ENCODE measurements at regions not wholly inside any gene's neighbourhood (a gene's known extent, or its start where the extent isn't known, plus 50 kb on each side); places are given as distances from the start of the nearest gene placed in this dataset.

DNA sequence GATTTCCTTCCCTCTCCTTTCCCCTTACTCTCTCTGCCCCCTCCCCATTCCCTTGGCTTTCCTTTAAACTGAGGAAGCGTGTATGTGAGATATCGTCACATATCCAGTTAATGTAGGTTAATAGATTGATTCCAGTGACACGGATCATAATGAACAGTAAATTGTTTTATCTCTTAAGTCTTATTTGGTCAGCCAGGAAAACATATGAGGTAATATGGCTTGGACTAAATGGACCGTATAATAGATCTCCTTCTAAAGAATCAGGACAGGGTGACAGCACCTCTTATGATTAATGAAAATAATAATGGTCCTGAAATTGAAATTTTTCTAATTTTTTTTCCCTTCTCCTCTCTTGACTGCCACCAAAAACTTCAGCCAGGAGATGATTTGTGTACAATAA, 779.8 kb upstream of the NR2F2 start:
- no peak for DNase-seq

DNA sequence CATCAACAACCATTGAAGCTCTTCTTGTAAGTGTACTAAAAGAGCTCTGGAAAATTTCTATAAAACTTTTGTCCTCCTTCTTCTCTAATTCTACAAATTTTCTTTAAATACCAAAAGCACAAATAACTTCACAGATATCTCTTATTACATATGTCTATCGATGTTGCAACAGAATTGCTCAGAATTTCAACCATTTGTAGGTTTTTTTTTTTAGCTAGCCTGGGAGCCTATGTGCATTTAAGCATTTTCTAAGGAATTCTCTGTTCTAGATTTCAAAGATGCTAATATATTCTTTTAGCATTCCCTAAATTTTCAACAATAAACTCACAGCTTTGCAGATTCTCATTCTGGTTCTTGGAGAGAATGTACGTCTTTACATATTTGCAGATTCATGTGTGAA, 774.3 kb upstream of the NR2F2 start:
- no peak for DNase-seq

DNA sequence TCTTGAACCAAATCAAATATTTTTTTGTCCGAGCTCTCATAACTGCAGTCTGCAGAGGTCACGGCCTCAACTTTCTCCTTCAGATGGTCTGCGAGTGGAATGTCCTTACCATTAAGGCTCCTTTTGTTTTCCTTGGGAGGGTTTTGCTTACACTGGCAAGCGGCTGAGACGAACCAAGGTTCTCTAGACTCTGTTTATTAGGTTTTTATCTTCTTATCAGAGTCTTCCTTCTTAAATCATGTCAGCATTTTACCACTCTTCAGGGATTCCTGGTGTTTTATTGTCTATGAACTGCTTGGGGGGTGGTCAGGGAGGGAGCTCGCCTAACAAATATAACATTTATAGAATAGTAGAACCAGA, 773.7 kb upstream of the NR2F2 start:
- peak; percentile 57 for DNase-seq

DNA sequence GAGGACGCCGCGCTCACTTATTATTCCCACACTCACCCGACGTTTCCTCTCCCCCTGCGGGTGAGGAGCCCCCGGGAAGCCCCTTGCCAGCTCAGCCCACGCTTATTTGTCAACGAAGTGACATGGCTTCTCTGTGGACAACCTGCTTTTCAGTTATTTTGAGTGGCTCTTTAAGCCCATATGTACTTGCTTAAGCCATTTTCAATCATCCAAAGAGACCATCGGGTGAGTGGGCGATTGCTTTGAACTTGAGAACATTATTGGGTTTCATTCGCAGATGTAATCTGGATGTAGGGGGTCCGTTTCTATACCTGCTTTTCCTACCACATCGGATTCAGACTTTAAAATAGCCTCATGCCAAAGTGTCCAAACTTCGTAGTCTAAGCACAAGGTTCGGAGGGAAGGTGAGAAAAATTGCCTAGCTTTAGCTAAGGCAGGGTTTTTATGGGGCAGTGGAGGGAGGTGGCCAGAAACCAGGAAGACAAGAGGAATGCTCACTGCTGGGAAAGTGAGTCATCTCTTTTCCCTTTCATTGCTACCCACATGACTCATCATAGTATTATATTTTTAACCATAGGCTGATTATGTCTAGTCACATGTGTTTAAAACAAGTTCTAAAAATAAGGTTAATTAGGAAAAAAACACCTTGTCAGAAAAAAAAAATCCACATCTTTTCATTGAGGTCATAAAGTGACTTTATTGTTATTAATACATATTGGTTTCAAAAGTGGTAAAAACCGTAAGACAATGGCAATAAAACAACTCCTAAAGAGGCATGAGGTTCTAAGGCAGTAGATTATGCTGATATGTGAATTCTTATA, 773.1 kb upstream of the NR2F2 start:
- DNase-seq: peak; percentile 84

DNA sequence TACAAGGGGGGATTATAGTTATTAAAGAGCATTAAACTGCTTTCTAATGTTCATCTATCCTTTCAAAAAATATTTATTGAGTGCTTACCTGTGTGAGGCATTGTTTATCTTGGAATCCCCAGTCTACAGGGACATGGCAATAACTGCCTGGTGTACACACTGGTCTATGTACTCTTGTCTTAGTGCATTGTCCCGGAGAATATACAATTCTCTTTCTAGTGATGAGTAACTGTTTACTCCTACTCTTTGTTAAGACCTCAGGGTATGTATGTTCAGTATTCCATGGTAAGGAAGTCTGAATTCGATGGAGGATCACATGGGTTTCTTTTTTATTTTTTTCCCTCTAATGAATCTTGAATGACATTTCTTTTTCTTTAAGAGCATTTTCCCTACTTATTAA, 772.4 kb upstream of the NR2F2 start:
- DNase-seq: no peak

DNA sequence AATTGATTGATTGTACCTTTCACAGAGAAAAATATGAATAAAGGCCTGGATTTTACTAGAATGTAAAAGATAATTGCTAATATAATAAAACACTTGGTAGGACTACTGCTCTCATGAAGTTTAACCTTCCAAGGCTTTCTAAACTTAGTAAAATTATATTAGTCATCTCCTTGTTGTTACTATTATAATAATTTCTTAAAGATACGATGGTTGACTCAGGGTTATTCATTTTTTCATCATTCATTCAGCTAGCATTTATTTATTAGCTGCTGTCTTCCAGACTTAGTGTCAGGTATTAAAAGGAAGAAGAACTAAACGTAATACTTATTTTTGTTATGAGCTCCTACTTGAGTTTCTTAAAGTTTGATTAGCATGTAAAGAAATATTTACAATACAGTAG, 771.6 kb upstream of the NR2F2 start:
- DNase-seq: no peak

DNA sequence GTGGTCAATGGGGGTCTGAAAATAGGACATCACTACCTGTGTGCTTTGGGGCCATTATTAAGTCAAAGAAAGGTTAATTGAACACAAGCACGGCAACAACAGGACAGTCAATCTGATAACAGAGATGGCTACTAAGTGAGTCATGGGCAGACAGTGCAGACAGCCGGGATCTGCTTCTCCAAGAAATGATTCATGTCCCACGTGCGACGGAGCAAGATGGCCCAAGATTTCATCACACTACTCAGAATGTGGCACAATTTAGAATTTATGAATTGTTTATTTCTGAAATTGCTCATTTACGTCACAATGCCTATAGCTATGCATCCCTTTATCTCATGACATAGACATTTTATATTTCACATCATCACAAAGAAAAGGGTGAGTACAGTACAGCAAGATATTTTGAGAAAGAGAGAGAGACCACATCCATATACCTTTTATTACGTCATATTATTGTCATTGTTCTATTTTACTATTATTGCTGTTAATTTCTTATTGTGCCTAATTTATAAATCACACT, 770.6 kb upstream of the NR2F2 start:
- peak; percentile 94 for DNase-seq

DNA sequence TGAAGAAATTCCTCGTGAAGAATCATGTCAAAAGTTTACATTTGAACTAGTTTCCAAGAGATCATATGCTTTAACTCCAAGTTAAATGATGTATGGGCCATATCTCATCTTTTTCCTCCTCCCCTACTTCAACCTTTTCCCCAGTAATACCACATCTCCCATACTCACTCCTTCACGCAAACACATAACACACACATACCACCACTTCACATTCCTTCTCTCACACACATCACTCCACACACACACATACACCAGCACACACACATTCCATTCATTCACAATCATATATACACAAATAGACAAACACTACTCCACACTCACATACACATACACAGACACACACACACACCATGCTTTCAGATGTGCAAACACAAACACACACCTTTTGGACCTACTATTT, 769.0 kb upstream of the NR2F2 start:
- DNase-seq: no peak

DNA sequence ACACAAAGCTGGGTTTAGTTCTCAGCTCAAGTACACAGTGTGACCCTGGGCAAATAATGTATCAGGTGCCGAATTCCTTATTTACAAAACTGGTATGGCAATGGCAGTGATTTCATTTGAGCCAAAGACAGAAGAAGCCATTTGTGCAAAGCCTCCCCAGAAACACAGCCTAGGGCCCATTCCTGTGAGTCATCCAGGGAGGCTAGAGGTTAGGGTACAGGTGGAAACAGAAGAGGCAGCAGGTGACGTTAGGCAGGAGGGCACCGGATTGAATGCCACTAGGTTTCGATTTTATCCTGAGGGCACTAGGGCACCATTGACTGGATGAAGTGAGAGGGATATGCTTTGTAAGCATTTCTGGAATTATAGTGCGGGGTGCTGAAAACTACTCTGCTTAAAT, 766.9 kb upstream of the NR2F2 start:
- DNase-seq: peak; percentile 62

DNA sequence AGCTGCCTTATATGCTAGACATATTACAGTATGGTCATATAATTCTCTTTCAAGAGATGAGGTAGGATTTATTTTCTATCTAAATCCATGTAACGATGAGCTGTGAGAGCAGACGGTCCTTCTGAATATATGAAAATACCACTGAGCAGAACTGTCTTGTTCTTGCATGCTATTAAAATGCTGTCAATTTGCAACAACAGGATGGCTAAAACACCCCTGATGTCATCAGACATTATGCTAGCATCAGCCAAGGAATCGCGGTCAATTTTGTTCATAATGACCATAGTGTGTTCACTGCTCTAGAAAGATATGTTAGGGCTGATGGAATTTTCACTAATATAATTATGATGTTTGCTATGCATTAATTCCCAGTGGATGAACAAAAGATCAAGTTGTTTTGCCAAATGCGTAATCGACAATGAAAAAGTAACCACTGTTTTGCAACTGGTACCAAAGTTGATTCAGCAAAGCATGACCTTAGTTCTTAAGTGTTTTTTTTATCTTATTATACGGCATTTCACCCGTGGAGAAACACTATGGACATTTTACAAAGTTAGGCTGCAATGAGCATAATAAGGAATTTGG, 765.4 kb upstream of the NR2F2 start:
- DNase-seq: no peak

DNA sequence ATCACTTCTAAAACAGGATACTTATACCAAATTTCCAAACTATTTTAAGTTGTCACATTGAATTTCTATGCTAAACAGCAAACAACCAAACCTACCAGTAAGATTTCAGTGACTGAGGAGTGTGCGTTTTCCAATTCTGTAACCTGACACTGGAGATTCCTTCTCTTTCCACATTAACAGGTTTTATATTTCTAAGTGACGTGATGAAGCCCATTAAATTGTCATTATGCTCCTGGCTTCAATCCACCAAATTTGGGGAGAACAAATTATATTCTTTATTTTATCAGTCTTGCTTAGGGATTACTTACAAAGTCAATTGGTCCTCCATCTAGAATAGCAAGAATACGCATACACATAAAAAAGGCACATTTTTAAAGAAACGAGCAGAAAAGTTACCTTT, 764.8 kb upstream of the NR2F2 start:
- no peak for DNase-seq

DNA sequence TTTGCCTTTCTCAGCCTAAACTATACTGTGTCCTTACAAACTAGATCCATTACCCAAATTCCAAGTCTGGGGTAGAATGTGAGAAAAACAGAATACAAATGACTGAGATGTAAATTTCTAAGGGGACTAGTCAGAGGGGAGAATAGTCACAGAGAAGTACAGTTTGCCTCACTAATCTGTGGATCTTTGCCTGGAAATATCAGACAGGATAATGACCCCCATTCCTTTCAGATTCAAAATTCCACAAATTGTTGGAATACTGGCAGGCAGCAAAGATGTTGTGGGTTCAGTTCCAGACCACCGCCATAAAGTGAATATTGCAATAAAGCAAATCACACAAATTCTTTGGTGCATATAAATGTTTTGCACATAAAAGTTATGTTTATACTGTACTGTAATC, 762.8 kb upstream of the NR2F2 start:
- DNase-seq: no peak

DNA sequence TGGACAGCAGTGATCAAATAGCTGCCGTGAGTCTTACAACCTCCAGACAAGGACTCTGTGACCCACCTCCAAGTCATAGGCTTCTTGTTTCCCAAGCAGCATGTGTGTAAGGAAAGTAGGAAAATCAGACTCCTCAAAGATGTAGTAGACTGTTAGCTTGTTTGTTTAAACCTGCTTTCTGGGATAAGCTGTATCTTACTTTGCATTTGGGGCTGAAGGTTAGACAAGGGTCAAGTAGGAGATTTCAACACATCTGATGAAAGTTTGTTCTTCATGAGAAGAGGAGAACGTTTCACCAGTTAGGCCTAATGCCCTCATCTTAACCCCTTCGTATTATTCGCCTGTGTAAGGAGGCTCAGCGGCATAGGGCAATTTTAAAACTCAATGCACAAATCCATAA, 756.4 kb upstream of the NR2F2 start:
- DNase-seq: no peak

DNA sequence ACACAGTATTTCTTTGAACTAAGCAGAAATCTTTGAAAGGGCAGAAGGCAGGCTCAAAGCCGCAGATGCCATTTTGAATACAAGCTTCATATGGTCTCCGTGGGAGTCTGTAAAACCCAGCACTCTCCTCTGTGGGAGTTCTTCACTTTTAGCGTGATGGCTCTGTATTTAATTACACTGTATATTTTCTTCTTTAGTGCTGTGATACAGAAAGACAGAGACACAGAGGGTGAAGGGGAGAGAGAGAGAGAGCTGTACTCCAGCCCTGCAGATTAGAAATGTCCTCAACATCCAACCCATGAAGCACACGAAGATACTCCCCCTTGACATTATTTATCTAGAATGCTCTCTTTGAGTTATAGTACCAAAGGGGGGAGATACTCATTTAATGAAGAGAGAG, 752.6 kb upstream of the NR2F2 start:
- no peak for DNase-seq

DNA sequence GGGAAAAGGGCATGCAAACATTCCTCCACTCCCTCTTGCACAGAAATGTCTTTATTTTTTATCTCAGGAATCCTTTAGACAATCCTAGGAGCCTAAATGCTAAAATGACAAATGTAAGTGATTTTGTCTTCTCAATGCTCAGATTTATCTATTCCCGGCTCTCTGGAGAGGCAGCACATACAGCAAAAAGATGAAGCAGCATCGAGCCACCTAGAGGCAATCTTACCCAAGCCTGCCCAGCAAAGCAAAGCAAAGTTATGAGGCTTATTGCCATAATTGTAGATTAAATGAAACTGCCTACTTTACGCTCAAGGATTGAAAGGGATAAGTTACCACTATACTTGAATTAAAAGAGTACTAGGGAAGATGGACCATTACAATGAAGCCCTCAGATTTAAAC, 750.4 kb upstream of the NR2F2 start:
- DNase-seq: no peak

DNA sequence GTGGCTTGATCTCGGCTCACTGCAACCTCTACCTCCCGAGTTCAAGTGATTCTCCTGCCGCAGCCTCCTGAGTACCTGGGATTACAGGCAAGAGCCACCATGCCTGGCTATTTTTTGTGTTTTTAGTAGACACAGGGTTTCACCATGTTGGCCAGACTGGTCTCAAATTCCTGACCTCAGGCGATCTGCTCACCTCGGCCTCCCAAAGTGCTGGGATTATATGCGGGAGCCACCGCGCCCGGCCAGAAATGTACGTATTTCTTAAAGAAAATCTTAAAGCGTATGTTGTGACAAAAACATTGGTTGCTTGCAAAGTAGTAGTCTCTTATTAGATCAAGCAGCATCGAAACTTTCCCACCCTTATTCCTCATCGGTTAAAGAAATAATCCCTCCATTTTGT, 748.9 kb upstream of the NR2F2 start:
- no peak for DNase-seq

DNA sequence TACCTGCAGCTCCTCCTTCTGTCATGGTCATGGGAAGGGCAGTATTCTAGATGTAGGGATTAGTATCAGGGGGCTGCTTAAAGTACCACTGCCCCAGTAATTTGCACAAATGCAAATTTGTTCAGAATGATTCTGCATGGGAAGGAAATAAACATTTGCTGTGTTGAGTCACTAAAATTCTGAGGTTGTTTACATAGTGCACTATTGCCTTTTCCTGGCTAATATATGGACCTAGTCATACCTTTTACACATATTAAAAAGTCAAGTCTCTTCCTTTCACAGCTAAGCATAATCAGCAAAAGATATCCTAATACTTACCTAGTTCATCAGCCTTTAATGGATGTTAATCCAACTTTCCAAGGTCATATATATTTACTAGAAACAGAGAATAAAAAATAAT, 746.4 kb upstream of the NR2F2 start:
- no peak for DNase-seq

DNA sequence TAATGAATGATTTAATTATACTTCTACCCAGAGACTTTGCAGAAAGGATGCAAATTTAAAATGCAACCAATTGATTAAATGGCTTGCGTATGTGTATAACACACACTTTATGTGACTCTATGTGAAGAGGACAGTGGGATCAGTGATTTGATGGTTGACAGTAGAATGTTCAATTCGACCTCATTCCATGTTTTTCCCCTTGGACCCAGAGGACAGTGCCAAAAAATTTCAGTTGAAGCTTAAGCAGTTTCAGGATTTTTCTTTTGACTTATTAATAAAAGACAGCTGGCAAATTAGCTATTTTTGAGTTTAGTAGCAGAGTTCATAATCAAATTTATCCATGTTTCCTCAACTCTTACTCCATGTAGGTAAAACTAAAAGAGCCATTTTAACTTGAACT, 742.4 kb upstream of the NR2F2 start:
- DNase-seq: no peak

DNA sequence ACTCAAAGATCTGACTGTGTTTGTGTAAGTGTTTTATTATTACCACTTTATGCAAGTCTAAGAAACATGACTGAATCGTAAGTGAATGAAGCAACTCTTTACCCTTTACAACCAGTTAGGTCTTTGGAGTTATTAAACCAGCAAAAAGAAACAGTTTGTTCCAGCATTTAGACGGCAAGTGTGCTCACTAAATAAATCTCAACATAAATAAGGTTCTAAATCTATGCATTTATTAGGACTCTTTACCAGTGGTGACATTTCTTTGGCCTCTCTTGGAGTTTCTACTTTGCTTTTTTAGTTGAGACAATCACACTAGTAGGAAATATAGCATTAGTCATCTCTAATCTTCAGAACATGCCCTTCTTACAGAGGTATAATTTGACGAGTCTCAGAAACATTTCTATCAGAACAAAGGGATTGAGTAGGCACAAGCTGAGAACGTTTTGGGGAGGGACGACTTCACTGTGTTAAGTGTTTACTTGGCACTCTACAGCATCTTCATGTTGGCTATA, 739.9 kb upstream of the NR2F2 start:
- DNase-seq: no peak

DNA sequence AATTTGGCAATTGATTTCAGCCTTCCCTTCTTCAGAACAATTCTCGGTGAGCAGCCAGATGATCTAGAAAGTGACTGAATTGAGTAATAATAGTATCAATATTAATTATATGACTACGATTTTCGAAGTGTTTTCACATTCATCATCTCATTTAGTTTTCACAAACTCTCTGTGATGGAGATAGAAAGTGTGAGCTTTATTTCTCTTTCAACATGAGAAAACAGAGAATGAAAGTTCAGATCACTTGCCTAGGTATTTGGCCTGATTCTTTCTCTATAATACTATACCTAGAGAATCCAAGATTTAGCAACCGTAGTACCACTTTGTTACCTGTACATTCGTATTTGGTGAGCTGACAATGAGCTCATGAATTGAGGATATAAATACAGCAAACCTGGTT, 739.2 kb upstream of the NR2F2 start:
- no peak for DNase-seq

DNA sequence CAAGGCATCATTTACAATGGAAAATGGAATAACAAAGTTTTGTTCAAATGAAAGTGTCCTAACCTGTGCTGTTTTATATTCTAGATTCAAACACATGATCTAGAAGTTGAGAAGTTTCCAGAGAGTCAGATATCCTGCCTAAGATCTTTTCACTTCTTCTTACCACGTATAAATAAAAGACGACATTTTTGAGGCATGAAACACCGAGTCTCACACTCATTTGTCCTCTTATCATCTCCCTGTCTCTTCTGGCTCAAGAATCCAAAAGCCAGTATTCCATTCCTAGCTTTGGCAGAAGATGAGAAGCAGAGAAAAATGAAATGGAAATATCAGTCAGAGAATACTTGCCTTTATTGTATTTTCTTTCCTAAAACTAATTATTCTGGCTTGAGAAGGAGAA, 738.6 kb upstream of the NR2F2 start:
- no peak for DNase-seq

DNA sequence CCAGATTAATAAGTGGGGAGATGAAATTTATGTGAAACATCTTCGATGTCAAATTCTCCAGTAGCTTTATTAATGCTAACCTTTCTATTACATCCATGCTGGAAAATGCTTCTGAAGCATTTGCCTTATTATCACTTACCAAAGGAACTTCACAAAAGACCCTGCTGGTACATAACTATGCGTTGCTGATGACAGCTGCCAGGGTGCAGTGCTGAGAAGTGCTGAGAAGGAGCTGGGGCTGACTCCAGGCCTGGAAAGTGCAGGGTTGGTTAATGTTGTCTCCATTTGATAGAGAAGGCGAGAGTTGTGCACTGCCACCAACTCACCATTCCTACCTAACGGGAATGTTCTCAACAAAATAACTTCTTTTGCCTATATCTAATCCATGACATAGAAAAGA, 736.0 kb upstream of the NR2F2 start:
- no peak for DNase-seq

DNA sequence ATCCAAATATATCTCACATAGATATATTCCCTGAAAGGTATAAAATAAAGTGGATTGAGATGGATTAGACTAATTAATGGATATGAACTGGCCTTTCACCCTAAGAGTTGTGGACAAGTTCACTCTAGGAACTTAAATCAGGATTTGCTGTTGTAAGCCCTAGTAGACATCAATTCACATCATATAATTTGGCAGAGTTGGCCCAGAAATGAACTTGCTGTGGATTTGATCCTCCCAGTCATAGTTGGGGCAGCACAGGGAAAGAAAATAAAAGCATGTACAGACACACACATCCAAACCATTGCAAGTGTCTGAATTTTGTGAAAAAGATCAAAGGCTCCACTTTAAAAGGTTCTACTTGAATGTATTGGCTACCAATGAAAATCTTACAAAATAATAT, 734.7 kb upstream of the NR2F2 start:
- no peak for DNase-seq

DNA sequence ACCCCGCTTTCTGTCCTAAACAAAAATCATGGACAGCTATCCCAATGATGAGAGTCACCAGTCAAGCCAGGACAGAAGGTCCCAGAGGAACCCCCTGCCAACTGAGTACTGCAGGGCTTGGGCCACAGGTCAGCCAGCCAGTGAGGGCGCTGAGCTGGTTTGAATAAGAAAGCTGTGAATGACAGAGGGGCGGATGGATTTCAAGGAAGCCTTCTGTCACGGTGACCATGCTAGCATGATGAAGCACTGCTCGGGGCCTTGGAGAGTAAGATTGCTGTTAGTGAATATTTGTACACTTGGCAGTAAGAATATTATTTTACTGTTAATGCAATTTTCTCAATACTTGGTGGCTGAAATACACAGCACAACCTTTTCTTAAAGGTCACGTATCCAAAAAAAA, 734.0 kb upstream of the NR2F2 start:
- DNase-seq: no peak
